ENCODE measurements at regions not wholly inside any gene's neighbourhood (a gene's known extent, or its start where the extent isn't known, plus 50 kb on each side); places are given as distances from the start of the nearest gene placed in this dataset.

GRCh38 chr3:193941486-193941885, 194.5 kb upstream of the HES1 start:
- TF ChIP-seq CTCF (IDR thresholded peaks at IDR 0.05): no peak
- no peak for TF ChIP-seq POLR2A (IDR thresholded peaks at IDR 0.05)
